HL-60 (cell line): ENCODE measurements at regions not wholly inside any gene's neighbourhood (a gene's known extent, or its start where the extent isn't known, plus 50 kb on each side); places are given as distances from the start of the nearest gene placed in this dataset.

Source experiments
- DNase-seq, 2 experiments: peaks; one replicate each; pipeline ENCODE4 v3.0.0-alpha.2; 2010 to 2020; ENCODE audit warnings: low read depth in 1 of 2, low spot score in 1 of 2
- H3K27ac ChIP-seq: fragments of 250-450 bp; sonication (Bioruptor Pico); replicated peaks from 2 replicates; pipeline ENCODE4 v1.5.1; 2020; ENCODE audit warnings: mild to moderate bottlenecking, moderate library complexity
- H3K27me3 ChIP-seq: fragments of 250-450 bp; sonication (Bioruptor Pico); 2 replicates; pipeline ENCODE4 v1.5.1; 2021; ENCODE audit warnings: mild to moderate bottlenecking, moderate library complexity; ENCODE audit not compliant: insufficient read depth, poor library complexity, severe bottlenecking
- H3K4me3 ChIP-seq: replicated peaks from 2 replicates; pipeline ENCODE4 v1.5.1; 2011; ENCODE audit warnings: mild to moderate bottlenecking, control low read depth, low read length; ENCODE audit not compliant: insufficient read depth
- GABPA ChIP-seq: IDR thresholded peaks from 2 replicates; pipeline ENCODE4 v1.6.1; 2012; ENCODE audit warnings: low read depth
- POLR2AphosphoS5 ChIP-seq: IDR thresholded peaks from 2 replicates; pipeline ENCODE4 v1.6.1; 2012; ENCODE audit warnings: low read depth
- REST ChIP-seq: IDR thresholded peaks from 2 replicates; pipeline ENCODE4 v1.6.1; 2012; ENCODE audit warnings: low read depth; ENCODE audit not compliant: insufficient replicate concordance
- SPI1 ChIP-seq: IDR thresholded peaks from 2 replicates; pipeline ENCODE4 v1.6.1; 2012; ENCODE audit warnings: low read depth, mild to moderate bottlenecking, borderline replicate concordance
- TF ChIP-seq, protein P1 (sequence below): IDR thresholded peaks from one replicate; pipeline ENCODE4 v1.5.1; 2011; ENCODE audit warnings: low read length, control low read depth, inconsistent platforms; ENCODE audit not compliant: insufficient read depth

DNA sequence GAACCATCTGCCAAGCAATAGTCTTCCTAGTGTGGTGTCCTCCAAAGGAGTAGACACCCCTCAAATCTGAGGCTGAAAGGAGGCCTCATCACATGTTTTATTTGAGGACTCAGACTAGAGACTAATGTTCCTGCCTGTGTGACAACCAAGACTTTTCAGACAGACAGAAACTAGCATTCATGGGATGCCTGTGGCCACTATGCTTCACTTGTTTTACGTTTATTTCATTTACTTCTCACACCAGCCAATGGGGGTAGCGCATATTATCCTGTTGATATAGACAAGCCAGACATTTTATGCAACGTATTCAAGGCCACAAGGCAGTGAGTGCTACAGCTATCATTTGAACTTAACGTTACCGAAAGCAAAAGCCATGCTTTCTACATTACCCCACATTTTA is 391.7 kb upstream of the HTR2A start:
- Histone ChIP-seq H3K27ac (no peak overlapping the region), H3K27me3 (no peaks in the 10 kb centered on the region), H3K4me3 (no peak overlapping the region)
- DNase-seq = no peak
- TF ChIP-seq REST (no peak), GABPA (no peak), POLR2AphosphoS5 (no peak), SPI1 (no peak)
- TF ChIP-seq, protein P1, sequence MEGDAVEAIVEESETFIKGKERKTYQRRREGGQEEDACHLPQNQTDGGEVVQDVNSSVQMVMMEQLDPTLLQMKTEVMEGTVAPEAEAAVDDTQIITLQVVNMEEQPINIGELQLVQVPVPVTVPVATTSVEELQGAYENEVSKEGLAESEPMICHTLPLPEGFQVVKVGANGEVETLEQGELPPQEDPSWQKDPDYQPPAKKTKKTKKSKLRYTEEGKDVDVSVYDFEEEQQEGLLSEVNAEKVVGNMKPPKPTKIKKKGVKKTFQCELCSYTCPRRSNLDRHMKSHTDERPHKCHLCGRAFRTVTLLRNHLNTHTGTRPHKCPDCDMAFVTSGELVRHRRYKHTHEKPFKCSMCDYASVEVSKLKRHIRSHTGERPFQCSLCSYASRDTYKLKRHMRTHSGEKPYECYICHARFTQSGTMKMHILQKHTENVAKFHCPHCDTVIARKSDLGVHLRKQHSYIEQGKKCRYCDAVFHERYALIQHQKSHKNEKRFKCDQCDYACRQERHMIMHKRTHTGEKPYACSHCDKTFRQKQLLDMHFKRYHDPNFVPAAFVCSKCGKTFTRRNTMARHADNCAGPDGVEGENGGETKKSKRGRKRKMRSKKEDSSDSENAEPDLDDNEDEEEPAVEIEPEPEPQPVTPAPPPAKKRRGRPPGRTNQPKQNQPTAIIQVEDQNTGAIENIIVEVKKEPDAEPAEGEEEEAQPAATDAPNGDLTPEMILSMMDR = no peak

GRCh38 chr13:47287291-47287751 is 390.5 kb upstream of the HTR2A start:
- no peak overlapping the region for H3K4me3 ChIP-seq
- TF ChIP-seq POLR2AphosphoS5 = no peak
- TF ChIP-seq SPI1 = no peak
- TF ChIP-seq GABPA = no peak
- TF ChIP-seq, protein P1 = no peak
- TF ChIP-seq REST = no peak
- no peak overlapping the region for H3K27ac ChIP-seq
- DNase-seq = no peak
- H3K27me3 ChIP-seq = no peaks in the 10 kb centered on the region

DNA sequence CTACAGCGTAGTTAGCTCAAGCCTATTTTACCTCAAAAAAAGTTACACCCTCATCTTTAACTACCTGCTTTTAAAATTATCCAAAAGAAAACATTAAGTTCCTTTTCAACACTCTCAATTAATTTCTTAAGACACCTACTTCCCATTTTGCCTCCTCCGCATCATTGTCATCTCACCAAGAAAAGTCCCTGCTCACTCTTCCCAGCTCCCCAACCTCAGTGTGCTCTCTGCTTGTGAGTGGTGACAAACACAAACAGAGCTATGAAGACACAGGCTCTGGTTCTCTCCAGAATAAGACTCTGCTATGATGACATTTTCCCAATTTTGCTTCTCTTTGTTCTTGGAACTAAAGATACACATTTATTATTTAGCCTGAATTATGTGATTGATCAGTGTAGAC is 385.1 kb upstream of the HTR2A start:
- no peak for TF ChIP-seq SPI1
- TF ChIP-seq GABPA = no peak
- no peak for TF ChIP-seq POLR2AphosphoS5
- no peak for TF ChIP-seq REST
- TF ChIP-seq, protein P1 = no peak
- no peak for DNase-seq
- Histone ChIP-seq H3K27me3 (no peaks in the 10 kb centered on the region), H3K27ac (no peak overlapping the region), H3K4me3 (no peak overlapping the region)
